Upper lobe of left lung (tissue), 6 donors: ENCODE measurements at regions not wholly inside any gene's neighbourhood (a gene's known extent, or its start where the extent isn't known, plus 50 kb on each side); places are given as distances from the start of the nearest gene placed in this dataset.

Source experiments
- ATAC-seq, 2 donors: fragments of 200-7000 bp; cut with Tn5 transposase; one replicate each; pipeline ENCODE4 v1.9.1; 2022; ENCODE audit warnings: mild to moderate bottlenecking in 2 of 2, moderate library complexity in 2 of 2; ENCODE audit not compliant: low FRiP score in 2 of 2
- DNase-seq, 2 donors: peaks; one replicate each; pipeline ENCODE4 v3.0.0-alpha.2; 2019 to 2020
- H3K27ac ChIP-seq, 4 donors: fragments of 200-600 bp; sonication (generic); one replicate each; pipeline ENCODE4 v1.5.1; 2016 to 2019
- H3K27me3 ChIP-seq, 4 donors: fragments of 200-600 bp; sonication (generic); one replicate each; pipeline ENCODE4 v1.5.1; 2017 to 2019
- H3K36me3 ChIP-seq, 4 donors: fragments of 200-600 bp; sonication (generic); one replicate each; pipeline ENCODE4 v1.5.1; 2016 to 2019
- H3K4me1 ChIP-seq, 4 donors: fragments of 200-600 bp; sonication (generic); one replicate each; pipeline ENCODE4 v1.5.1; 2018 to 2019
- H3K4me3 ChIP-seq, 4 donors: fragments of 200-600 bp; sonication (generic); one replicate each; pipeline ENCODE4 v1.5.1; 2017 to 2019; ENCODE audit warnings: mild to moderate bottlenecking in 2 of 4, moderate library complexity in 1 of 4
- H3K9me3 ChIP-seq, 4 donors: fragments of 200-600 bp; sonication (generic); one replicate each; pipeline ENCODE4 v1.5.1; 2018 to 2019
- EP300 ChIP-seq, 4 donors: sonication (generic); formaldehyde crosslinking; IDR thresholded peaks; one replicate each; pipeline ENCODE4 v1.5.1; 2017; ENCODE audit warnings: antibody characterized with exemption in 4 of 4, control low read depth in 2 of 4
- POLR2A ChIP-seq, 4 donors: fragments of 450-650 bp; IDR thresholded peaks; one replicate each; pipeline ENCODE4 v1.5.1; 2016 to 2017; ENCODE audit warnings: antibody characterized with exemption in 4 of 4, mild to moderate bottlenecking in 2 of 4
- POLR2AphosphoS5 ChIP-seq, 2 donors: sonication (generic); formaldehyde crosslinking; IDR thresholded peaks; one replicate each; pipeline ENCODE4 v1.5.1; 2017; ENCODE audit warnings: antibody characterized with exemption in 2 of 2
- WGBS, 2 donors: methylation state at CpG; one replicate each; pipeline ENCODE4 v1.1.5; 2017 to 2018; 5-methylcytosine and 5-hydroxymethylcytosine counted together
- TF ChIP-seq, protein P1 (sequence below), 6 experiments: fragments of 450-650 bp in 4 of 6; fragments of 200-600 bp in 2 of 6; sonication (generic) in 2 of 6; IDR thresholded peaks; one replicate each; pipeline ENCODE4 v1.5.1; 2016 to 2019; ENCODE audit warnings: antibody characterized with exemption in 6 of 6
- donor health status: DM: no; HTN: no; CAD: no; lungs with moderate emphysema.
- donor health status: DM: no; HTN: yes; CAD: no; lungs with severe emphysema.

- H3K36me3 ChIP-seq: no peaks in the 10 kb centered on the region
- H3K4me3 ChIP-seq: no peak overlapping the region
- no peak for TF ChIP-seq EP300 (IDR thresholded peaks at IDR 0.05)
- TF ChIP-seq, protein P1, sequence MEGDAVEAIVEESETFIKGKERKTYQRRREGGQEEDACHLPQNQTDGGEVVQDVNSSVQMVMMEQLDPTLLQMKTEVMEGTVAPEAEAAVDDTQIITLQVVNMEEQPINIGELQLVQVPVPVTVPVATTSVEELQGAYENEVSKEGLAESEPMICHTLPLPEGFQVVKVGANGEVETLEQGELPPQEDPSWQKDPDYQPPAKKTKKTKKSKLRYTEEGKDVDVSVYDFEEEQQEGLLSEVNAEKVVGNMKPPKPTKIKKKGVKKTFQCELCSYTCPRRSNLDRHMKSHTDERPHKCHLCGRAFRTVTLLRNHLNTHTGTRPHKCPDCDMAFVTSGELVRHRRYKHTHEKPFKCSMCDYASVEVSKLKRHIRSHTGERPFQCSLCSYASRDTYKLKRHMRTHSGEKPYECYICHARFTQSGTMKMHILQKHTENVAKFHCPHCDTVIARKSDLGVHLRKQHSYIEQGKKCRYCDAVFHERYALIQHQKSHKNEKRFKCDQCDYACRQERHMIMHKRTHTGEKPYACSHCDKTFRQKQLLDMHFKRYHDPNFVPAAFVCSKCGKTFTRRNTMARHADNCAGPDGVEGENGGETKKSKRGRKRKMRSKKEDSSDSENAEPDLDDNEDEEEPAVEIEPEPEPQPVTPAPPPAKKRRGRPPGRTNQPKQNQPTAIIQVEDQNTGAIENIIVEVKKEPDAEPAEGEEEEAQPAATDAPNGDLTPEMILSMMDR (IDR thresholded peaks at IDR 0.05): no peak
- no peak for TF ChIP-seq POLR2A (IDR thresholded peaks at IDR 0.05)
- no peak for TF ChIP-seq POLR2AphosphoS5 (IDR thresholded peaks at IDR 0.05)
- H3K27me3 ChIP-seq: no peaks in the 10 kb centered on the region
- DNase-seq (no peak), ATAC-seq (no peak)
- H3K27ac ChIP-seq: no peak overlapping the region
- H3K4me1 ChIP-seq: no peaks in the 10 kb centered on the region
- WGBS, 2 donors: 60 to 73% methylated on average over 3 of the region's 3 CpGs
- no peaks in the 10 kb centered on the region for H3K9me3 ChIP-seq
Observed at GRCh38 chrX:85516131-85516530, 136.7 kb upstream of the POF1B start.

GRCh38 chrX:85506871-85507270, 127.4 kb upstream of the POF1B start:
- DNase-seq (no peak), ATAC-seq (no peak)
- H3K4me3 ChIP-seq: no peak overlapping the region
- no peak overlapping the region for H3K27ac ChIP-seq
- H3K9me3 ChIP-seq: no peaks in the 10 kb centered on the region
- no peaks in the 10 kb centered on the region for H3K4me1 ChIP-seq
- TF ChIP-seq, protein P1 (IDR thresholded peaks at IDR 0.05): no peak
- TF ChIP-seq POLR2A (IDR thresholded peaks at IDR 0.05): no peak
- no peak for TF ChIP-seq EP300 (IDR thresholded peaks at IDR 0.05)
- no peak for TF ChIP-seq POLR2AphosphoS5 (IDR thresholded peaks at IDR 0.05)
- H3K36me3 ChIP-seq: no peaks in the 10 kb centered on the region
- WGBS, 2 donors: 51 to 65% methylated on average over 2 of the region's 2 CpGs
- no peaks in the 10 kb centered on the region for H3K27me3 ChIP-seq

DNA sequence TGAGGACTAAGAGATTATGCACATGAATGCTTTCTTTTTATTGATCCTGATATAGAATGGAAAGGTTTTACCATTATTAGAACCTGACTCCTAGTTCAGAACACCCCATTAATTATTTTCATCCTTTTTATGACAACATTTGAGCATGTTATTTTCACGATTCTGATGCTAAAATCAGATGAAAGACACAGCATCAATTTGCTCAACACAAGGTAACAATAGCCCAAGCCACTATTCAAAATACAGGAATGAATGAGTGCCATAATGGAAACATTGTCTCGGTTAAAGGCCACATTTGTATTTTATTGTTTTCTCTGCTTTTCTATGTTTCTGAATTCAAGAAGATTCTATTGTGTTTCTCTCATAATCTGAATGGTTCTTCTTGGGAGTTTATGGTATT, 126.3 kb upstream of the POF1B start:
- H3K27ac ChIP-seq: no peak overlapping the region
- H3K4me3 ChIP-seq: no peak overlapping the region
- no peaks in the 10 kb centered on the region for H3K36me3 ChIP-seq
- H3K27me3 ChIP-seq: no peaks in the 10 kb centered on the region
- no peaks in the 10 kb centered on the region for H3K4me1 ChIP-seq
- 69% methylated on average over 2 of the region's 2 CpGs for WGBS, 2 donors
- DNase-seq (no peak), ATAC-seq (no peak)
- no peak for TF ChIP-seq EP300 (IDR thresholded peaks at IDR 0.05)
- TF ChIP-seq, protein P1 (IDR thresholded peaks at IDR 0.05): no peak
- TF ChIP-seq POLR2A (IDR thresholded peaks at IDR 0.05): no peak
- TF ChIP-seq POLR2AphosphoS5 (IDR thresholded peaks at IDR 0.05): no peak
- no peaks in the 10 kb centered on the region for H3K9me3 ChIP-seq

- H3K27me3 ChIP-seq: no peaks in the 10 kb centered on the region
- WGBS, 2 donors: 32 to 71% methylated on average over 1 of the region's 1 CpG
- TF ChIP-seq POLR2A (IDR thresholded peaks at IDR 0.05): no peak
- TF ChIP-seq EP300 (IDR thresholded peaks at IDR 0.05): no peak
- TF ChIP-seq, protein P1 (IDR thresholded peaks at IDR 0.05): no peak
- TF ChIP-seq POLR2AphosphoS5 (IDR thresholded peaks at IDR 0.05): no peak
- no peaks in the 10 kb centered on the region for H3K9me3 ChIP-seq
- no peak for DNase-seq
- no peak overlapping the region for H3K4me3 ChIP-seq
- H3K36me3 ChIP-seq: no peaks in the 10 kb centered on the region
- H3K4me1 ChIP-seq: no peaks in the 10 kb centered on the region
- no peak overlapping the region for H3K27ac ChIP-seq
- ATAC-seq: no peak
Observed at GRCh38 chrX:85504381-85504780, 124.9 kb upstream of the POF1B start.

DNA sequence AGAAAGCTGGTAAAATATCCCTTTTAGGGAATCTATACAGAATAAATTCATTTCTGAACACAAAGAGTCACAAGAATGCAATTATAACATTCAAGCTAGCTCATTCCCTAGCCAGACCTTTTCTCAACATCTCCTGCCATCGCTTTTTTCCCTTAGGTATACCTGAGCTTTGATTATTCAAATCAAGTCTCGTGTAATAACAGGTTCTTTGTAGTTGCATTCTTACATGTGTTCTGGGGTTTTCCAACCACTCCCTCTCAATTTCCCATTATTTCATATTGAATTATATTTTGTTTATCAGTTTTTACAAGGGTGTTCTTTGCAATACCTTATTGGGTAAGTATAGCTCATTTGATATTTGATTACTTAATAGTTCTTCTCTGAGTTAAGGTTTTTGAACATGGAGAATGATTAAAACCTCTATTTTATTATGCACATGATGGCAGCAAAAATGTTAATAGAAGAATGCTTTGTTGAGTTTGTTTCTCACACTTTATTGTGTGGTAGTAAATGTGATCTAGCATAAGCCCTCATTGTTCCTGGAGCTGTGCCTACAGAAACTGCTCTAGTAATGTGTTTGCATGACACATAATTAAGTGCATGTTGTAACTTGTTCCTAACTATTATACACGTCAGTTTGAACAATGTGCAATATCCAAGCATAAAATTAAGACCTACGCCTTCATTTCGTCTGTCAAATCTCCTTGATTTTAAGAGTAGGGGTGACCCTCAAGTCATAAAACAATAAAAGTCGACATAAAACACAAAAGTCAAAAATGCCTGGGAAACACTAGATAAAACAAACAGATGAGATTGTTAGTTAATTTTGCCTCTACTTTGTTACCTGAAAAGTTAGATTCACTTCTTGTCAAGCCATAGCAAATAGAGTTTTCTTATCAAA, 124.0 kb upstream of the POF1B start:
- no peaks in the 10 kb centered on the region for H3K4me1 ChIP-seq
- no peak overlapping the region for H3K27ac ChIP-seq
- H3K4me3 ChIP-seq: no peak overlapping the region
- no peak for ATAC-seq
- no peaks in the 10 kb centered on the region for H3K9me3 ChIP-seq
- DNase-seq: no peak
- H3K27me3 ChIP-seq: no peaks in the 10 kb centered on the region
- WGBS, 2 donors: 43 to 72% methylated on average over 6 of the region's 6 CpGs
- TF ChIP-seq, protein P1 (IDR thresholded peaks at IDR 0.05): no peak
- TF ChIP-seq EP300 (IDR thresholded peaks at IDR 0.05) (no peak), POLR2AphosphoS5 (IDR thresholded peaks at IDR 0.05) (no peak), POLR2A (IDR thresholded peaks at IDR 0.05) (no peak)
- no peaks in the 10 kb centered on the region for H3K36me3 ChIP-seq
